B cell (primary cell): ENCODE measurements at regions not wholly inside any gene's neighbourhood (a gene's known extent, or its start where the extent isn't known, plus 50 kb on each side); places are given as distances from the start of the nearest gene placed in this dataset.

Experiments used
- ATAC-seq: fragments of 200-7000 bp; cut with Tn5 transposase; one replicate; pipeline ENCODE4 v1.10.0; 2021; ENCODE audit warnings: low read depth, mild to moderate bottlenecking, moderate number of reproducible peaks, moderate library complexity
- CTCF ChIA-PET: fragments of 350-600 bp; sonication (Branson Sonifier 250); formaldehyde crosslinking; loops from one replicate; lab custom pipeline; 2021; ENCODE audit warnings: antibody characterized with exemption, inconsistent platforms; lab: Charles Lee
- POLR2A ChIA-PET: fragments of 350-600 bp; sonication (Branson Sonifier 250); formaldehyde crosslinking; loops from one replicate; lab custom pipeline; 2021; ENCODE audit warnings: antibody characterized with exemption; lab: Charles Lee
- DNase-seq: peaks from one replicate; pipeline ENCODE4 v3.0.0; 2013
- H2AFZ ChIP-seq: 2 replicates; pipeline ENCODE4 v1.6.1; 2012; ENCODE audit warnings: mild to moderate bottlenecking, low read depth, low read length; ENCODE audit not compliant: insufficient read depth, poor library complexity, severe bottlenecking
- H3K27ac ChIP-seq, 2 donors: 1 replicate in 1 of 2; 2 replicates in 1 of 2; pipeline ENCODE4 v1.5.1; 2012 to 2013; ENCODE audit warnings: low read length in 2 of 2, mild to moderate bottlenecking in 2 of 2, moderate library complexity in 1 of 2
- H3K27me3 ChIP-seq, 4 experiments: fragments of 200-600 bp in 1 of 4; sonication (generic) in 1 of 4; replicated peaks in 1 of 4; 1 replicate in 2 of 4; 2 replicates in 2 of 4; pipeline versions ENCODE4 v1.6.1 to v1.7.0; 2013 to 2016; ENCODE audit warnings: low read length in 3 of 4, mild to moderate bottlenecking in 2 of 4, mixed read lengths in 1 of 4, moderate library complexity in 1 of 4; ENCODE audit not compliant: insufficient read depth in 4 of 4, control insufficient read depth in 3 of 4; ENCODE audit errors: control extremely low read depth in 1 of 4
- H3K36me3 ChIP-seq, 2 experiments: replicated peaks in 1 of 2; 1 replicate in 1 of 2; 2 replicates in 1 of 2; pipeline versions ENCODE4 v1.6.1 to v1.7.1; 2013; ENCODE audit warnings: low read length in 1 of 2; ENCODE audit not compliant: insufficient read depth in 2 of 2, control insufficient read depth in 1 of 2; ENCODE audit errors: control extremely low read depth in 1 of 2, extremely low read depth in 1 of 2
- H3K4me1 ChIP-seq, 2 donors: fragments of 200-600 bp in 1 of 2; sonication (generic) in 1 of 2; 1 replicate in 1 of 2; 2 replicates in 1 of 2; pipeline versions ENCODE4 v1.5.1 to v1.6.1; 2013 to 2017; ENCODE audit warnings: low read length in 2 of 2; ENCODE audit not compliant: control insufficient read depth in 2 of 2, insufficient read depth in 2 of 2
- H3K4me2 ChIP-seq: replicated peaks from 2 replicates; pipeline ENCODE3; 2012; ENCODE audit warnings: mild to moderate bottlenecking, low read depth, low read length; ENCODE audit not compliant: poor library complexity, severe bottlenecking
- H3K4me3 ChIP-seq, 5 experiments: fragments of 200-600 bp in 1 of 5; sonication (generic) in 1 of 5; 1 replicate in 3 of 5; 2 replicates in 2 of 5; pipeline versions ENCODE4 v1.5.1 to v1.7.0; 2011 to 2016; ENCODE audit warnings: low read length in 4 of 5, mild to moderate bottlenecking in 4 of 5, low read depth in 2 of 5, control low read depth in 1 of 5, moderate library complexity in 1 of 5; ENCODE audit not compliant: insufficient read depth in 1 of 5; ENCODE audit errors: control extremely low read depth in 1 of 5, extremely low read depth in 1 of 5
- H3K79me2 ChIP-seq: fragments of 200-600 bp; sonication (generic); one replicate; pipeline ENCODE4 v1.6.0; 2016; ENCODE audit warnings: low read length; ENCODE audit not compliant: control insufficient read depth, insufficient read depth
- H3K9ac ChIP-seq: fragments of 200-600 bp; sonication (generic); 2 replicates; pipeline ENCODE4 v1.6.1; 2017; ENCODE audit warnings: mild to moderate bottlenecking, low read length, moderate library complexity
- H3K9me3 ChIP-seq, 3 donors: one replicate each; pipeline versions ENCODE4 v1.6.1 to v1.7.1; 2013; ENCODE audit warnings: low read length in 2 of 3; ENCODE audit not compliant: control insufficient read depth in 2 of 3, insufficient read depth in 1 of 3; ENCODE audit errors: control extremely low read depth in 1 of 3
- H4K20me1 ChIP-seq: 2 replicates; pipeline ENCODE4 v1.6.0; 2012; ENCODE audit warnings: mild to moderate bottlenecking, low read length; ENCODE audit not compliant: insufficient read depth, control insufficient read depth, poor library complexity, severe bottlenecking
- H3K27ac Mint-ChIP-seq: one replicate; pipeline ENCODE4 v1.8.0; 2021; ENCODE audit warnings: mixed read lengths
- H3K27me3 Mint-ChIP-seq: one replicate; pipeline ENCODE4 v1.8.0; 2021; ENCODE audit warnings: mixed read lengths
- H3K4me1 Mint-ChIP-seq: one replicate; pipeline ENCODE4 v1.8.0; 2021; ENCODE audit warnings: mixed read lengths
- H3K4me3 Mint-ChIP-seq: one replicate; pipeline ENCODE4 v1.8.0; 2021; ENCODE audit warnings: mixed read lengths
- H3K9me3 Mint-ChIP-seq: one replicate; pipeline ENCODE4 v1.8.0; 2022; ENCODE audit warnings: mixed read lengths; ENCODE audit not compliant: insufficient read depth
- EZH2 ChIP-seq: IDR thresholded peaks from 2 replicates; pipeline ENCODE4 v1.6.1; 2012; ENCODE audit warnings: borderline replicate concordance, low read depth, mild to moderate bottlenecking, moderate library complexity, low read length; ENCODE audit not compliant: insufficient read depth, poor library complexity, severe bottlenecking
- WGBS: methylation state at CpG from one replicate; pipeline ENCODE4 v1.1.5; 2013; ENCODE audit warnings: missing lambda C conversion rate; ENCODE audit not compliant: insufficient coverage; 5-methylcytosine and 5-hydroxymethylcytosine counted together
- intact Hi-C: fragments of 100-400 bp; cut with micrococcal nuclease; formaldehyde crosslinking; loops from one replicate; pipeline ENCODE4 v1.10.0; 2022
- TF ChIP-seq, protein P1 (sequence below): fragments of 200-600 bp; IDR thresholded peaks from one replicate; pipeline ENCODE4 v1.8.0; 2022; ENCODE audit warnings: antibody characterized with exemption, mild to moderate bottlenecking

DNA sequence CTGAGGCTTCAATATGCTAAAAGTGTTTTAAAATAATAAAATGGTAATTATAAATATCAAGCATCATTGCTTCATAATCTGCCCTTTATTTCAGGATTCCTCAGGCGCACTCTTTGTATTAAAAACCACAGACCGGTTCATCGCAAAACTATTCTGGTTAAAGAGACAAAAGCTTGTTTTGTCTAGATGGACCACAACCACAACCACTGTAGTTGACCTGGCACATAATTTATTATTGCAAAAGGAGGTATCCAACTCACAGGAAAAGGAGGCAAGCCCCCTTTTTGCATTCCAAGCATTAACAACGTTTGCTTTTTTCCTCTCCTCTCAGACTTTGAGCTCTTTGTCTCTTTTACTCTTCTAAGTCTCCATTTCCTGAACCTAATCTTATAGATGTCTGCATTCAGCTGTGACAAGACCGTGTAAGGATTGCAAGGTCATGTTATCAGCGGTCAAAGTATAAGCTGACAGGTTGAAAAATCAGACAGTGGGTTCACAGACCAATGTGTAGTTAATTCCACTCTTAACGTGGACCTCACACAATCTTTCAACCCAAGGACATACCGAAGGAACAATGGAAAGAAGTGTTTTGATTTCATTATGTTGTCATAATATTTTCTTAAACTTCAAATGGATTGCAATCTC is 1057.6 kb downstream of the GALC start:
- TF ChIP-seq, protein P1, sequence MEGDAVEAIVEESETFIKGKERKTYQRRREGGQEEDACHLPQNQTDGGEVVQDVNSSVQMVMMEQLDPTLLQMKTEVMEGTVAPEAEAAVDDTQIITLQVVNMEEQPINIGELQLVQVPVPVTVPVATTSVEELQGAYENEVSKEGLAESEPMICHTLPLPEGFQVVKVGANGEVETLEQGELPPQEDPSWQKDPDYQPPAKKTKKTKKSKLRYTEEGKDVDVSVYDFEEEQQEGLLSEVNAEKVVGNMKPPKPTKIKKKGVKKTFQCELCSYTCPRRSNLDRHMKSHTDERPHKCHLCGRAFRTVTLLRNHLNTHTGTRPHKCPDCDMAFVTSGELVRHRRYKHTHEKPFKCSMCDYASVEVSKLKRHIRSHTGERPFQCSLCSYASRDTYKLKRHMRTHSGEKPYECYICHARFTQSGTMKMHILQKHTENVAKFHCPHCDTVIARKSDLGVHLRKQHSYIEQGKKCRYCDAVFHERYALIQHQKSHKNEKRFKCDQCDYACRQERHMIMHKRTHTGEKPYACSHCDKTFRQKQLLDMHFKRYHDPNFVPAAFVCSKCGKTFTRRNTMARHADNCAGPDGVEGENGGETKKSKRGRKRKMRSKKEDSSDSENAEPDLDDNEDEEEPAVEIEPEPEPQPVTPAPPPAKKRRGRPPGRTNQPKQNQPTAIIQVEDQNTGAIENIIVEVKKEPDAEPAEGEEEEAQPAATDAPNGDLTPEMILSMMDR: no peak
- no peak for TF ChIP-seq EZH2
- intact Hi-C loops: no loop called here
- Mint-ChIP-seq H3K9me3 (peaks cover 3% of the 10 kb centered on the region), H3K4me3 (no peak overlapping the region), H3K27me3 (no peaks in the 10 kb centered on the region), H3K4me1 (no peaks in the 10 kb centered on the region), H3K27ac (no peak overlapping the region)
- no peaks in the 10 kb centered on the region for H3K9me3 ChIP-seq
- ATAC-seq: no peak
- H3K36me3 ChIP-seq: no peaks in the 10 kb centered on the region
- DNase-seq: no peak
- no peak overlapping the region for H3K4me3 ChIP-seq
- H3K4me1 ChIP-seq: no peaks in the 10 kb centered on the region
- POLR2A ChIA-PET: no interaction called here
- no peak overlapping the region for H3K27ac ChIP-seq
- no peaks in the 10 kb centered on the region for H3K27me3 ChIP-seq
- H2AFZ ChIP-seq: no peak overlapping the region
- H3K4me2 ChIP-seq: no peak overlapping the region
- no peaks in the 10 kb centered on the region for H4K20me1 ChIP-seq
- CTCF ChIA-PET: no interaction called here
- no peak overlapping the region for H3K9ac ChIP-seq
- 0% methylated on average over 1 of the region's 8 CpGs for WGBS
- H3K79me2 ChIP-seq: no peaks in the 10 kb centered on the region

DNA sequence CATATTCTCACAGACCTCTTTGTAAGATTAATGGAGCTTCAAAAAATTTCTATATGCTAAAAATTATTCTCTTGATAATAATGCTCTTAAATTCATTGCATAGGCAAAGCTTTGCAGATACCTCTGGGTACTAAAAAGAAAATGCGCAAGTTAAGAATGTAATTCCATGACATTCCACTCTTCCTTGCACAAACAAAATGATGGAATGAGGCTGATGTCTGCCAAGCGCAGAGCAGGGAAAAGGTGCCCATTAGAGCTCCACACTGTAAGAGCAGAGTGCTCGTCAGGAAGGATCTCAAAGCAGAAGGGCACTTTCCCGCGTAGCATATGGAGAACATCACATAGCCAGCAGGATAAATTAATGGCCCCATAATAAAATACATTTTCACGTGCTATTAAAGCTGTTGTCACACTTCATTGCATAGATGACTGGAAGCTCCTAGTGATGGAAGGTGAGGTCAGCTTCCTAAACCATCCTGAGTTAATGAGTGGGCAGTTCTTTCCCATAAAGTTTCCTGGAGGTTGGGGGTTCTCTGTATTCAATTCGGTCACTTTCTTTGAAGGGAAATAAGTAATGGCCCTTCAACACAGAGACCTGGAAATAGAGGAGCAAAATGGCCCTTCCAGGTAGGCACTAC is 1058.9 kb downstream of the GALC start:
- H2AFZ ChIP-seq: no peak overlapping the region
- peaks cover 3% of the 10 kb centered on the region for H3K9me3 Mint-ChIP-seq
- TF ChIP-seq EZH2: no peak
- TF ChIP-seq, protein P1: no peak
- no peak overlapping the region for H3K4me3 ChIP-seq
- no peaks in the 10 kb centered on the region for H3K4me1 ChIP-seq
- H3K27ac Mint-ChIP-seq: no peak overlapping the region
- no peaks in the 10 kb centered on the region for H3K27me3 ChIP-seq
- ATAC-seq: no peak
- H3K9ac ChIP-seq: no peak overlapping the region
- H3K79me2 ChIP-seq: no peaks in the 10 kb centered on the region
- DNase-seq: no peak
- H3K9me3 ChIP-seq: no peaks in the 10 kb centered on the region
- intact Hi-C loops: no loop called here
- no peaks in the 10 kb centered on the region for H3K36me3 ChIP-seq
- H3K4me1 Mint-ChIP-seq: no peaks in the 10 kb centered on the region
- 90% methylated on average over 2 of the region's 7 CpGs for WGBS
- no peak overlapping the region for H3K27ac ChIP-seq
- H3K27me3 Mint-ChIP-seq: no peaks in the 10 kb centered on the region
- H3K4me3 Mint-ChIP-seq: no peak overlapping the region
- H3K4me2 ChIP-seq: no peak overlapping the region
- CTCF ChIA-PET: no interaction called here
- POLR2A ChIA-PET: no interaction called here
- H4K20me1 ChIP-seq: no peaks in the 10 kb centered on the region
